Psoas muscle (tissue), 7 donors: ENCODE measurements at regions not wholly inside any gene's neighbourhood (a gene's known extent, or its start where the extent isn't known, plus 50 kb on each side); places are given as distances from the start of the nearest gene placed in this dataset.

Source experiments
- ATAC-seq, 4 donors: fragments of 200-7000 bp; cut with Tn5 transposase; one replicate each; pipeline ENCODE4 v1.9.1; 2020; ENCODE audit warnings: moderate library complexity in 3 of 4, mild to moderate bottlenecking in 2 of 4
- DNase-seq, 2 donors: peaks; one replicate each; pipeline ENCODE4 v3.0.0-alpha.2; 2020
- H3K27ac ChIP-seq: fragments of 200-600 bp; one replicate; pipeline ENCODE4 v1.8.0; 2022
- H3K27me3 ChIP-seq, 3 donors: fragments of 200-600 bp in 1 of 3; one replicate each; pipeline versions ENCODE4 v1.6.1 to v1.8.0; 2013 to 2022; ENCODE audit warnings: low read length in 2 of 3, mild to moderate bottlenecking in 2 of 3, moderate library complexity in 1 of 3; ENCODE audit not compliant: insufficient read depth in 3 of 3
- H3K36me3 ChIP-seq, 2 donors: fragments of 200-600 bp in 1 of 2; one replicate each; pipeline versions ENCODE4 v1.6.1 to v1.8.0; 2013 to 2022; ENCODE audit warnings: low read depth in 1 of 2, mild to moderate bottlenecking in 1 of 2, moderate library complexity in 1 of 2; ENCODE audit not compliant: insufficient read depth in 1 of 2
- H3K4me1 ChIP-seq: fragments of 200-600 bp; one replicate; pipeline ENCODE4 v1.8.0; 2022
- H3K4me3 ChIP-seq: fragments of 200-600 bp; one replicate; pipeline ENCODE4 v1.8.0; 2022; ENCODE audit warnings: mild to moderate bottlenecking
- H3K9me3 ChIP-seq: fragments of 200-600 bp; one replicate; pipeline ENCODE4 v1.8.0; 2022
- CTCF ChIP-seq: fragments of 200-600 bp; IDR thresholded peaks from one replicate; pipeline ENCODE4 v1.8.0; 2022; ENCODE audit warnings: antibody characterized with exemption
- WGBS, 3 donors: extraction: QIAGEN DNeasy Blood & Tissue Kit; methylation state at CpG; one replicate each; pipeline versions ENCODE4 v1.1.6 to v1.1.7; 2013; 5-methylcytosine and 5-hydroxymethylcytosine counted together
- intact Hi-C, 2 donors: fragments of 100-400 bp; cut with DNase I; formaldehyde crosslinking; loops; one replicate each; pipeline versions ENCODE4 v1.11.0 to v1.14.2; 2022
- donor health status: healthy with polysubstance abuse.
- donor health status: DM: no; HTN: no; CAD: no; lungs with moderate emphysema.
- donor health status: Bipolar disorder and iron deficiency.
- donor health status: healthy.
- donor health status: DM: yes; HTN: yes; CAD: no.
- donor health status: DM: no; HTN: no; CAD: no.
- donor health status: DM: yes; HTN: yes; CAD: no.

- H3K27me3 ChIP-seq = peaks cover 0 to 7% (median 0%) of the 10 kb centered on the region in 3 donors
- WGBS, 3 donors = 66 to 78% (median 70%) methylated on average over 5 of the region's 5 CpGs
- DNase-seq (no peak), ATAC-seq (no peak)
- H3K4me1 ChIP-seq = no peaks in the 10 kb centered on the region
- intact Hi-C loops = no loop called here
- no peaks in the 10 kb centered on the region for H3K36me3 ChIP-seq
- TF ChIP-seq CTCF = no peak
- no peak overlapping the region for H3K4me3 ChIP-seq
- H3K27ac ChIP-seq = no peak overlapping the region
- no peaks in the 10 kb centered on the region for H3K9me3 ChIP-seq
Observed at GRCh38 chr17:72318131-72318530, 197.3 kb downstream of the SOX9 start.

DNA sequence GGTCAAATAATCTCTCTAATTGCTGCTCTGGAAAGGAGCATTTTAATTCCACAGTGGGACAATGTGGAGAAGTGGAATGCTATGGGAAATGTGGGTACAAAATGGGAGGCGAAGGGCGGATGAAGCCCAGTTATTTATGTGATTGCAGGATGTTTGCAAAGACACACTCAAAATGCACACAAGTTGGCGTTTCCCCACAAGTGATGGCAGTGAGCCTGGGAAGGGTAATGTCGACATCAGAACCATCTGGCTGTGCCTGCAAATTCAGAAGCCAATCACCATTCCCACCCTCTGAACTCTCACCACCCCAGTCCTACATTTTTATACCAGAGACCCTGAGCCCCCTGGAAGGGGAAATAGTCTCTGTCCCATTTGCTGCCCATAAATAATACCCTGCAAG is 201.1 kb downstream of the SOX9 start:
- WGBS, 3 donors = 61 to 73% (median 63%) methylated on average over 4 of the region's 4 CpGs
- ATAC-seq = no peak
- Histone ChIP-seq H3K9me3 (no peaks in the 10 kb centered on the region), H3K27ac (no peak overlapping the region), H3K27me3 (peaks cover 0 to 5% (median 0%) of the 10 kb centered on the region in 3 donors), H3K4me3 (no peak overlapping the region), H3K4me1 (no peaks in the 10 kb centered on the region), H3K36me3 (no peaks in the 10 kb centered on the region)
- TF ChIP-seq CTCF = no peak
- intact Hi-C loops = no loop called here
- DNase-seq = no peak

GRCh38 chr17:72332367-72332766 is 211.5 kb downstream of the SOX9 start:
- no peak for TF ChIP-seq CTCF
- Histone ChIP-seq H3K36me3 (no peaks in the 10 kb centered on the region), H3K9me3 (no peaks in the 10 kb centered on the region), H3K4me1 (no peaks in the 10 kb centered on the region), H3K4me3 (no peak overlapping the region), H3K27me3 (peaks cover 0 to 29% (median 0%) of the 10 kb centered on the region in 3 donors), H3K27ac (no peak overlapping the region)
- no peak for ATAC-seq
- 76 to 83% (median 78%) methylated on average over 3 of the region's 3 CpGs for WGBS, 3 donors
- DNase-seq = no peak
- intact Hi-C loops = no loop called here

DNA sequence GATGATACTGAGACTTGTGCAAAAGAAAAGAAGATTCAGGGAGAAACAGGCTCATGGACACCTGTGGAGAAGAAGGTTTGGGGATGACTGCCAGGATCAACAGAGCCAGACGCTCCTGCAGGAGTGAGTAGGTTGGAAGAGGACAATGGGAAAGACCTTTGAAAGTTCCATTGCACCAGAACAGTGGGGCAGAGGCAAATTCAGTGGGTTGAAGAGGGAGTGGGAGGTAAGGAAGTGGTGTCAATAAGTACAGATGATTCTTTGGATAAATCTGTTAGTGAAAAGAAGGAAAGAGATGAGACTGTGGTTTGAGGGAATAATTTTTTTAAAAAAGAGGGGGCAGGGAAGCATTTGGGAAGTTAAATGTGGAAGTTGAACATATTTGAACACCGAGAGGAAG is 212.8 kb downstream of the SOX9 start:
- TF ChIP-seq CTCF = no peak
- no peaks in the 10 kb centered on the region for H3K9me3 ChIP-seq
- H3K4me3 ChIP-seq = no peak overlapping the region
- peaks cover 0 to 35% (median 0%) of the 10 kb centered on the region in 3 donors for H3K27me3 ChIP-seq
- no peak for DNase-seq
- no peak overlapping the region for H3K27ac ChIP-seq
- no peaks in the 10 kb centered on the region for H3K4me1 ChIP-seq
- WGBS, 3 donors = 74 to 85% (median 75%) methylated on average over 2 of the region's 2 CpGs
- no peak for ATAC-seq
- intact Hi-C loops = no loop called here
- no peaks in the 10 kb centered on the region for H3K36me3 ChIP-seq

- Histone ChIP-seq H3K36me3 (no peaks in the 10 kb centered on the region), H3K4me1 (no peaks in the 10 kb centered on the region), H3K4me3 (no peak overlapping the region), H3K9me3 (no peaks in the 10 kb centered on the region), H3K27me3 (peaks cover 0 to 35% (median 3%) of the 10 kb centered on the region in 3 donors), H3K27ac (no peak overlapping the region)
- intact Hi-C loops = no loop called here
- no peak for ATAC-seq
- no peak for TF ChIP-seq CTCF
- WGBS, 3 donors = 20 to 46% (median 29%) methylated on average over 3 of the region's 3 CpGs
- DNase-seq = no peak
Observed at GRCh38 chr17:72334205-72334604, 213.4 kb downstream of the SOX9 start.
